ENCODE measurements at regions not wholly inside any gene's neighbourhood (a gene's known extent, or its start where the extent isn't known, plus 50 kb on each side); places are given as distances from the start of the nearest gene placed in this dataset.

GRCh38 chr1:234660536-234661316, 50.7 kb upstream of the IRF2BP2 start:
- TF ChIP-seq CTCF (IDR thresholded peaks at IDR 0.05) (no peak), REST (IDR thresholded peaks at IDR 0.05; ENCODE audit: insufficient read depth in 1 of 2, low read depth in 2 of 2, low read length in 1 of 2) (no peak), POLR2AphosphoS5 (IDR thresholded peaks at IDR 0.05; ENCODE audit: low read depth, low read length) (no peak), SIN3A (IDR thresholded peaks at IDR 0.05; ENCODE audit: borderline replicate concordance, insufficient read depth, low read depth, low read length) (no peak), TCF7L2 (IDR thresholded peaks at IDR 0.05; ENCODE audit: low read depth, low read length) (no peak)

Data from Panc1 (cell line).